VCaP (cell line): ENCODE measurements at regions not wholly inside any gene's neighbourhood (a gene's known extent, or its start where the extent isn't known, plus 50 kb on each side); places are given as distances from the start of the nearest gene placed in this dataset.
"Not testable (repeated sequence)": the region's sequence is repeated elsewhere in the genome, so short reads cannot be mapped to it uniquely, and the experiment has no call there.

Experiments
- H3K27ac ChIP-seq: fragments of 450-650 bp; 2 replicates; pipeline ENCODE4 v1.5.1; 2017
- TF ChIP-seq, protein P1 (sequence below): fragments of 450-650 bp; conservative IDR thresholded peaks from 2 replicates; pipeline ENCODE4 v1.5.1; 2017; ENCODE audit warnings: mild to moderate bottlenecking, moderate library complexity

DNA sequence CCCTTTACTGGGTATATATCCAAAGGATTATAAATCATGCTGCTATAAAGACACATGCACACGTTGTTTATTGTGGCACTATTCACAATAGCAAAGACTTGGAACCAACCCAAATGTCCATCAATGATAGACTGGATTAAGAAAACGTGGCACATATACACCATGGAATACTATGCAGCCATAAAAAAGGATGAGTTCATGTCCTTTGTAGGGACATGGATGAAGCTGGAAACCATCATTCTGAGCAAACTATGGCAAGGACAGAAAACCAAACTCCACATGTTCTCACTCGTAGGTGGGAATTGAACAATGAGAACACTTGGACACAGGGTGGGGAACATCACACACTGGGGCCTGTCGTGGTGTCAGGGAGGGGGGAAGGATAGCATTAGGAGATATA lies 59.2 kb downstream of the CXorf49B start:
- H3K27ac ChIP-seq: not testable (repeated sequence)

DNA sequence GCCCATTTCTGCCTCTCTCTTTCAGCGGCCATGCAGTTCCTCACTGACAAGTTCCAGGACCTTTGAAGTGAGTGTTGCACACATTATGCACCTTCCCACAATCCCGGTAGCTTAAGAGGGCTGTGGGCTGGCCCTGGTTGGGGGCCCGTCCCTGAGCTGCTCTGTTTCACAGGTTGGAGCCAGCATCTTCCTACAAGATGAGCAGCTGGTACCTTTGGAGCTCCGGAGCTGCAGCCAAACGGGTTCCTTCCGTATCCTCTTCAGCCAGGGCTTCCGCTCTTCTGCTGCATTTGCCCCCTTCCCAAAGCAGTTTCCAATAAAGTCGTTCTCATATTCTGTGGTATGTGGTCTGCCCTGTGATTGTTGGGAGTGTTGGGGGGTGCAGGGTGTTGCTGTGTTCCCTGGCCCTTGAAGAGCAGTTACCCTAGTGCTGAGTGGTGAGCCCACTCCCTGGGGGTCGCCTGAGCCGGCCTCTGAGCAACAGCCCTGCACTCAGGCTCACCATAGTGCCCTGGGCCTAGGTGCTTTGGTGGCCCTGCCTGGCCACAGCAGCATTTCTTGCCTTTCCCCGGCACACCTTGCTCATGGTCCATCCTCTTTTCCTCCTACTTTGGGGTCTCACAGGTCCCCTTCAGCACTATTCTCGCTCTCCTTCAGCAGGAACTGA lies 60.4 kb downstream of the CXorf49B start:
- no peak overlapping the region for H3K27ac ChIP-seq
- TF ChIP-seq, protein P1, sequence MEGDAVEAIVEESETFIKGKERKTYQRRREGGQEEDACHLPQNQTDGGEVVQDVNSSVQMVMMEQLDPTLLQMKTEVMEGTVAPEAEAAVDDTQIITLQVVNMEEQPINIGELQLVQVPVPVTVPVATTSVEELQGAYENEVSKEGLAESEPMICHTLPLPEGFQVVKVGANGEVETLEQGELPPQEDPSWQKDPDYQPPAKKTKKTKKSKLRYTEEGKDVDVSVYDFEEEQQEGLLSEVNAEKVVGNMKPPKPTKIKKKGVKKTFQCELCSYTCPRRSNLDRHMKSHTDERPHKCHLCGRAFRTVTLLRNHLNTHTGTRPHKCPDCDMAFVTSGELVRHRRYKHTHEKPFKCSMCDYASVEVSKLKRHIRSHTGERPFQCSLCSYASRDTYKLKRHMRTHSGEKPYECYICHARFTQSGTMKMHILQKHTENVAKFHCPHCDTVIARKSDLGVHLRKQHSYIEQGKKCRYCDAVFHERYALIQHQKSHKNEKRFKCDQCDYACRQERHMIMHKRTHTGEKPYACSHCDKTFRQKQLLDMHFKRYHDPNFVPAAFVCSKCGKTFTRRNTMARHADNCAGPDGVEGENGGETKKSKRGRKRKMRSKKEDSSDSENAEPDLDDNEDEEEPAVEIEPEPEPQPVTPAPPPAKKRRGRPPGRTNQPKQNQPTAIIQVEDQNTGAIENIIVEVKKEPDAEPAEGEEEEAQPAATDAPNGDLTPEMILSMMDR: no peak

DNA sequence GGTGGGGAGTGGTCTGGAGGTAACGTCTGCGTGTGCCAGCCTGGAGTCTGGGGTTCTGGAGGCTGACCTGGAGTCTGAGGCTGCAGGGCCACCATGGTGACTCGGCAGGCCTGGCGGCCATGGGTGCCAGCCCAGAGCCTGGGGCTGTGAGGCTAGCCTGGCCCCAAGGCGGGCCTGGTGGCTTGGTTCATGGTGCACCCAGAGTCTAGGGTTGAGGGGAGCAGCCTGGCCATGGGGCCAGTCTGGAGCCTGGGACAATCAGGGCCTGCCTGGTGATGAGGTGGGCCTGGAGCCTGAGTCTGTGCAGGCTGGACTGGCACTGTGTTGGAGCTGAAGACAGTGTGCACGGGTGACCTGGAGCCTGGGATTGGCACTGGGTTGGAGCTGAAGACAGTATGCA lies 64.9 kb downstream of the CXorf49B start:
- H3K27ac ChIP-seq: no peak overlapping the region
- TF ChIP-seq, protein P1: no peak

DNA sequence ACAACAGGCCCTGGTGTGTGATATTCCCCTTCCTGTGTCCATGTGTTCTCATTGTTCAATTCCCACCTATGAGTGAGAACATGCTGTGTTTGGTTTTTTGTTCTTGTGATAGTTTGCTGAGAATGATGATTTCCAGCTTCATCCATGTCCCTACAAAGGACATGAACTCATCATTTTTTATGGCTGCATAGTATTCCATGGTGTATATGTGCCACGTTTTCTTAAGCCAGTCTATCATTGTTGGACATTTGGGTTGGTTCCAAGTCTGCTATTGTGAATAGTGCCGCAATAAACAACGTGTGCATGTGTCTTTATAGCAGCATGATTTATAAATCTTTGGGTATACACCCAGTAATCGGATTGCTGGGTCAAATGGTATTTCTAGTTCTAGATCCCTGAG lies 72.6 kb upstream of the NHSL2 start:
- not testable (repeated sequence) for H3K27ac ChIP-seq

DNA sequence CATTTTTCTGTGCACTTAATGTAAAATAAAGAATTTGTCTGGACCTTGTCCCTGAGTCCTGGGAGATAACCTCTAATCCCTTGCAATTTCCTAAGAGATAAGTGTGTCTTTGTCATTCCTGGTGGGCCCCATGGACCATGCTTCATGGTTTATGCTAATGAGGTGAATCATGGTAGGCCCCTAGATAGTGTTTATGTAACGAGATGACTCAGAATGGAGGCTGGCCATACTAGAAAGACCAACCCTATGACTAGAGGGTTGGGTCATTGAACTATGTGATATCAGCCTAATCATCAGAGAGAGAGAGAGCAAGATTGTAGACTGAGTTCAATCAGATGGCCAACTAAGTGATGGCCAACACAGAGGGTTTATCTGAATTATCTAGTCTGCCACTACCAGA lies 64.2 kb upstream of the NHSL2 start:
- TF ChIP-seq, protein P1: no peak
- H3K27ac ChIP-seq: no peak overlapping the region

DNA sequence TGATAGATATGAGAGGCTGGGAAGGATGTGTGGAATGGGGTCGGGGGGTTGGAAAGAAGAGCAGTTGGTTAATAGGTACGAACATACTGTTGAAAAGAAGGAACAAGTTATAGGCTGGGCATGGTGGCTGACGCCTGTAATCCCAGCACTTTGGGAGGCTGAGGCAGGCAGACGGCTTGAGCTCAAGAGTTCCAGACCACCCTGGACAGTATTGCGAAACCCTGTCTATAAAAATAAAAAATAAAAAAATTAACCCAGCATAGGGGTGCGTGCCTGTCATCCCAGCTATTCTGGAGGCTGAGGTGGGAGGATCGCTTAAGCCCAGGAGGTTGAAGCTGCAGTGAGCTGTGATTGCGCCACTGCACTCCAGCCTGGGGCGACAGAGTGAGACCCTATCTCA lies 58.5 kb upstream of the NHSL2 start:
- TF ChIP-seq, protein P1: no peak
- H3K27ac ChIP-seq: no peak overlapping the region

DNA sequence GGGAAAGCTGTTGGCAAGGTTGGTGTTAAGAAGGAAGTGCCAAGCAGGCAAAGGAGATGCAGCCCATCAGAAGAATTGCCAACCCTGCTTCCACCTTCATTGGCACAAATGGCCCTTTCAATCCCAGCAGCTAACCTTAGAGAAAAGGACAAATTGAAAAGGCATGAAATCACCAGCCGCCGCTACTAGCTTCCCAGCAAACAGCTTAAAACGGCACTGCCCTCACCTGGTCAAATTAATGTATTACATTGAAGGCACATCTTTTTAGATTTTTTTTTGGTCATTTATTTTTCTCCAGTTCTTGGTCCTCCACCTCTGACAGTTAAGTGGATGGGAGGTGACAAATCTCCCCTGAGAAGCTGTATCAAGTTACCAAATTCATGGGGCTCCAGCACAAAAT lies 51.0 kb upstream of the NHSL2 start:
- TF ChIP-seq, protein P1: peak; percentile 72
- no peak overlapping the region for H3K27ac ChIP-seq
